Fibroblast of upper back skin (primary cell): ENCODE measurements at regions not wholly inside any gene's neighbourhood (a gene's known extent, or its start where the extent isn't known, plus 50 kb on each side); places are given as distances from the start of the nearest gene placed in this dataset.
"Not testable (repeated sequence)": the region's sequence is repeated elsewhere in the genome, so short reads cannot be mapped to it uniquely, and the experiment has no call there.

ENCODE experiments used
- DNase-seq: peaks from one replicate; pipeline ENCODE4 v3.0.0-alpha.2; 2013

DNA sequence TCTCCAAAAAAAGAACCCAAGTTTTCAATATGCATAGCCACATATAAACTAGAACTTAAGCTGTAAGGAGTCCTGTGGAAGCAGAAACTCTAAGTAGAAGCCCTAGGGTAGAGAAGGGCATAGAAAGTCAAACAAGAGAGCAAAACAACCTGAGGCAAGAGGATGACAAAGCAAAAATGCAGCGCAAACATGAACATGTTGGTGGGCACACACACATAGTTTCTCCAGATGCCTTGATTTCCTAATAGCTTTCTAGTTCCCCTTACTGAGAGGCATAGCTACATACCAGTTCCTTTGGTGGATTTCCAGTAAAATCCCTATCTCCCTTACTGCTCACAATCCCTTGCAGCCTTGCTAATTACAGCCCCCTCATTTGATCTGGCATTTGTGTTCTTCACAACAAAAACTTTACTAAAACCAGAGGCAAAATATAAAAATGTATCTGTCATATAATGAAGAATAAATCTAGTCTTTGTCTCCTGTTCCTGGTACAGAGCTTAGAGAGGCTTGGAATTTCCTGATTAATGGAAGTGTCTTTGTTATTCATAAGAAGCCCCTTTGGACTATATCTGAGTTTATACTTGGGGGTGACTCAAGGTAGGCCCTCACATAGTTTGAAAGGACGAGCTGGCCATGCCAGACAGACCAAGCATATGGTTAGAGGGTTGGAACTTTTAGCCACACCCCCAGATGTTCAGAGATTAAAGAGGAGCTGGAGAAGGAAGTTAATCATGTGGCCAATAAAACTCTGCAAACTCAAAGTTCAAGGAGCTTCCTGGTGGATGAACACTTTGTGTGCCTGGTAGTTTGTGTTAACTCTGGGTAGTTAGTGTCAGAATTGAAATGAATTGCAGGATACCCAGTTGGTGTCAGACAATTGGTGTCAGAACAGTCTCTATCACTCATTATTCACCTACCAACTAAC lies 52.7 kb upstream of the ZCCHC13 start:
- DNase-seq = peak; percentile 53

- DNase-seq = no peak
Measured at GRCh38 chrX:74250574-74250973, 53.4 kb upstream of the ZCCHC13 start.

GRCh38 chrX:74249963-74250362 lies 54.0 kb upstream of the ZCCHC13 start:
- no peak for DNase-seq

- no peak for DNase-seq
Measured at GRCh38 chrX:74248889-74249288, 55.1 kb upstream of the ZCCHC13 start.

DNA sequence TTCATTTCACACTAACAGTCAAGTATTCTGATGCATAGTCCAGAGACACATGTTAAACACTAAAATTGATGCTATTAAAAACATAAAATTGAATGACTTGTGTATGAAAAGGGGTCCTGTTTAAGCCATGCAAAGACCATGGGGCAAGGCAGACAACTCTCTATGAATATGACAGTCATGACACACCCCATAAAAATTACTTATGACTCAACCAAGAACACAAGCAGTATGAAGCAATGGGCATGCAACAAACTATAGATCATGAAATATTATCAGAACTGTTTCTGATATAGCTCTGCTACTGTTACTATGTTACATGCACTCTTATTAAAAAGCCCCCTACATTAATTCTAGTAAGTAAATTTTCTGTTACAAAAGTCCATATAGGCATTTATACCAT lies 57.5 kb upstream of the ZCCHC13 start:
- peak; percentile 42 for DNase-seq

- DNase-seq = no peak
Measured at GRCh38 chrX:74242484-74243138, 61.4 kb upstream of the ZCCHC13 start.

- DNase-seq = peak; percentile 60
Measured at GRCh38 chrX:74242050-74242449, 61.9 kb upstream of the ZCCHC13 start.

DNA sequence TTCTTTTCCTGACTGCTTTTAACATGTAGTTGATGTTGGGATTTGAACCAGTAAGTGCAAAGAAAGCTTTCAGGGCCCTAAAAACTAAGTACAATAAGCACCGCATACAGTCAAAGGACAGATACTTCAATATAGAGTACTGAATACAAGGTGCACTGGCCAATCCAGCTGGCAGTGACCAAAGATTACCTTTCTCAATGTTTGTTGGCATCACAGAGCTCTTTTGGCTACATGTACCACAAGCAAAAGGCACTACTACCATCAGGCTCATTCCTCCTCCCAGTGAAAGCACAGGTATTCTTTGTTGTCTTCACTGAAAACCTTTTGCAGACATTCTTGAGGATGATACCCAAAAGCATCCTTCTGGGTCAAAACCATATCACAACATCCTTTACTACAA lies 65.2 kb upstream of the ZCCHC13 start:
- DNase-seq = no peak

DNA sequence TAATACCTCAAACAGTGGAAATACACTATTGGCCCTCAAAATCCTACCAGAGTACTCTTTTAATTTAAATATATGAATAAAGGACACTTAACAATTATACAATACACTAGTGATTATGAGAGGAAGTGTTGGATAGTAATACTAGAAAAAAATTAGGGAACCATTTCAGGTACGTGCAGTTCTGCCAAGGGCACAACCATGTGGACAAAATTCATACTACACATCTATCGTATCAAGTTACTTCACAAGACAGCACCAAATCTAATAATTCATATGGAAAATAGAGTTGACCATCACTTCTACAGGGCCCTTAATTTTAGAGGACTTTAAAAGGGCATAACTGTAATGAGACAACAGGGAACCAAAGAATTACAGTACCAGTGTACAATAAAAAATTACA lies 69.2 kb upstream of the ZCCHC13 start:
- DNase-seq = no peak

GRCh38 chrX:74232859-74233258 lies 71.1 kb upstream of the ZCCHC13 start:
- DNase-seq = peak; percentile 47

DNA sequence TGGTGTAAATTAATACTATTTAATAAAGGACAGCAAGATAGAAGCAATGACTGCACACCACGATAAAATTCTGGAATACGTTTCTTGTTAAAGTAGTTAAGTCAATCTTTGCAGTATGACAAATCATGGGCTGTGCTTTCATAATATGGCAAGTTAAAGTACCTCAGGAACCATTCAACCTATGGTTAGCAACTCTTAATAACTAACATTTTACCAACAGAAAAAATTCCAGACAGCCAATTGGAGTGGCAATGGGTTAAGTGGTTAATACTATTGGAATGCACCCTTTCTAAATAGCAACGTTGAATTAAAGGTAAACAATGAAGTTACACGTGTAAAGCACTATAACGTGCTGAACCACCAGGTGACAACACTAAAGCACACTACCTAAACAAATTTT lies 72.4 kb upstream of the ZCCHC13 start:
- no peak for DNase-seq

GRCh38 chrX:74230094-74230493 lies 73.9 kb upstream of the ZCCHC13 start:
- no peak for DNase-seq

DNA sequence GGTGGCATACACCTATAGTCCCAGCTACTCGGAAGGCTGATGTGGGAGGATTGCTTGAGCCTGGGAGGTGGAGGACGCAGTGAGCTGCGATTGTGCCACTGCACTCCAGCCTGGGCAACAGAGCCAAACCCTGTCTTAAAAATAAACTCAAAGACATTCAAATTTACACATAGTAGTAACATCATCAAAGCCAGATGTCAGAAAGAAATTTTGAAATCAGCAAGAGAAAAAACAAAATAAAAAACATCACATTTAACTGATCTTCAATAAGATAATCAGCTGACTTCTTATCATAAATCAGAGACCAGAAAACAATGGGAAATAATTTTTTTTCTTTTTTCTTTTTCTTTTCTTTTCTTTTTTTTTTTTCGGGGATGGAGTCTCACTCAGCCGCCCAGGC lies 78.9 kb upstream of the ZCCHC13 start:
- no peak for DNase-seq

- DNase-seq = no peak
Measured at GRCh38 chrX:74220277-74220676, 83.7 kb upstream of the ZCCHC13 start.

- no peak for DNase-seq
Measured at GRCh38 chrX:74218895-74219294, 85.1 kb upstream of the ZCCHC13 start.

GRCh38 chrX:74216421-74216820 lies 87.6 kb upstream of the ZCCHC13 start:
- no peak for DNase-seq

DNA sequence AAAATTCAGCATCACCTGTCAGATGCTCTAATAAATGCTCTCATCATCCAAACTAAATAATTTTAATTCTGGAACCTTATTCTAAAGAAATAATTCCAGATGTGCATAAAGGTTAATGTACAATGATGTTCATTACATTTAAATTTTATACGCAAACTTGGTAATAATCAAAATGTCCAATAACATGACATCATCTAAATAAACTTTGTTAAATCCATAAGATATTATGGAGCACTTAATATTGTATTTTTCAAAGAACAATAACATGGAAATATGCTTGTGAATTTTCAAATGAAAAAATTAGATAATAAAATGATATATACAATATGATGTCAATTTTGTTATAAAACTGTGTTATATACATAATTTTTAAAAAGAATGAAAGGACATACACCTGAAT lies 92.1 kb upstream of the ZCCHC13 start:
- no peak for DNase-seq

DNA sequence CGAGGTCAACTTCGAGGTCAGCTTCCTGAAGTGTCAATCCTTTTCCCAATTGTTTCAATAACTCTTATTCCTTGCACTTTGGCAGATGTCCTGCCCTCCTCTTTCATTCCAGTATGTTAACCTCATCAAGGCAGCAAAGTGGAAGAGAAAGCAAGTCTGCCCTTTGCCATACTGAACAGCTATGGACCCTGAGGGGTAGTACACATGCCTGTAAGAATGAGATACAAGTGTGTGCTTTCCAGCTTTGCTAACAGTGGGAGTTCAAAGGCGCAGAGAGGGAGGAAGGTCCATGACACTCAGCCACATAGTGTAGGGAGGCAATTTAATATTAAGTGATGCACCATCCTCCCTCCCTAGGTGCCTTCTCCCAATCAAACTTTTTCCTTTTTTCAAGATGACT lies 96.4 kb upstream of the ZCCHC13 start:
- no peak for DNase-seq

DNA sequence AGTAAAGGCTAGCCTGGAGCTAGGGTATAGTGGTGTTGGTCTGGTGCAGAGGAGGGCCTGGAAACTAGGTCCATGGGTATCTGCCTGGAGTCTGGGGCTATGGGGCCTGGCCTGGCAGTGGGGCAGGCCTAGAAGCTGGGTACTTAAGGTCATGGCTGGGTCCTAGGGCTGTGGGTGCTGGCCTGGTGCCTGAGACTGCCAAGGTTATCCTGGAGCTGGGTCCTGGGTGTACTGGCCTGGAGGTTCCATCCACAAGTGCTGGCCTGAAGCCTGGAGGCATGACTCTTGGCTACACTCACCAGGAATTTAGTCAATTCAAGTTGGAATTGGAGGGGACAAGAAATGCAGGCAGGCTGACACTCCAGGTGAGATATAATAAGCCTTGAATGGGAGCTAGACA lies 108.4 kb upstream of the ZCCHC13 start:
- DNase-seq = no peak

- DNase-seq = no peak
Measured at GRCh38 chrX:74195120-74195519, 108.9 kb upstream of the ZCCHC13 start.

DNA sequence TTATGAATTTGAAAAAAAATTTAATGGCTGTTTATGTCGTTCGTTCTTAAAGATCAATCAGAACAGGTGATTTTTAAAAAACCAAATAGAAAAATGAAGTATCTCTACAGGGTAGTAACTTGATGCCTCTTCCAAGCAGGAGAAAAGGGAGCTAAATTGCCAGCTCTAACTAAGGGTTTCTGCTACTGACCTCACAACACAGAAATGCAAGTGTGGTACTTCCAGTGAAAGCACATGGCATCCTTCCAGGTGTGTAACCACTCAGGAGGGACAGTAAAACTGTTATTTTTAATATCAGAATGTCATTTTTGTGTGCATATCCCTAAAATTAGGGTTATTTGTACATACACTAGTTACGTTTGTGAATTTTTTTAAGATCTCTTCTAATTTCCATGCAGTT lies 116.8 kb upstream of the ZCCHC13 start:
- DNase-seq = peak; percentile 19

DNA sequence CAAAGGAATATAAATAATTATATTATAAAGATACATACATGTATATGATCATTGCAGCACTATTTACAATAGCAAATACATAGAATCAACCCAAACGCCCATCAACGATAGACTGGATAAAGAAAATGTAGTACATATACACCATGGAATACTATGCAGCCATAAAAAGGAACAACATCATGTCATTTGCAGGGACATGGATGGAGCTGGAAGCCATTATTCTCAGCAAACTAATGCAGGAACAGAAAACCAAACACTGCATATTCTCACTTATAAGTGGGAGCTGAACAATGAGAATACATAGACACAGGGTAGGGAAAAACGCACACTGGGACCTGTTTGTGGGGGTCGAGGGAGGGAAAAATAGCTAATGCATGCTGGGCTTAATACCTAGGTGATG lies 120.9 kb upstream of the ZCCHC13 start:
- not testable (repeated sequence) for DNase-seq

DNA sequence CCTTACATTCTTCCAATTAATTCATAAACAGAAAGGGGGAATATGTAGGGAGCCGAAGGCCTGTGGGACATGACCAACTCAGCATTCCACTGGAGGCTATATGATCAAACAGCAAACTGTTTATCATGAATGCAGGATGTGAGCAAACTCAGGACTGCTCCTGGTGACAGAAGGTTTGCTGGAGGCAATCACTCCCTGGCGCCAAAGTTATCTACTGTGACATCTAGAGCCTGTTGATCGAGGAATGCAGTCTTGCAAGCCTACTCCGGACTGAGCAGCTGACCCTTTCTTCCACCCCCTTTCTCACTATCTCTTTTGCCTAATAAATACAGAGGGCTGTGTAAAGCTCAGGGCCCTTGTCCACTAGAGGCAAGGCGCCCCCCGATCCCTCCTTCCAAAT lies 122.0 kb upstream of the ZCCHC13 start:
- DNase-seq = not testable (repeated sequence)

GRCh38 chrX:74180716-74181115 lies 123.3 kb upstream of the ZCCHC13 start:
- DNase-seq = no peak
